Activated CD8-positive, alpha-beta T cell treated with anti-CD3 and anti-CD28 coated beads, Interleukin-2, amount 10 ng/mL, durations not matched to agents 7 days and 5 days (primary cell): ENCODE measurements at regions not wholly inside any gene's neighbourhood (a gene's known extent, or its start where the extent isn't known, plus 50 kb on each side); places are given as distances from the start of the nearest gene placed in this dataset.

Experiments
- ATAC-seq: fragments of 150-1000 bp; cut with Tn5 transposase; one replicate; pipeline ENCODE4 v1.10.0; 2021; ENCODE audit warnings: moderate library complexity
- CTCF ChIA-PET: fragments of 350-600 bp; sonication (Branson Sonifier 250); formaldehyde crosslinking; loops from one replicate; lab custom pipeline; 2021; ENCODE audit warnings: antibody characterized with exemption; lab: Charles Lee
- POLR2A ChIA-PET: fragments of 350-600 bp; sonication (Branson Sonifier 250); formaldehyde crosslinking; loops from one replicate; lab custom pipeline; 2021; ENCODE audit warnings: antibody characterized with exemption; lab: Charles Lee
- DNase-seq: peaks from one replicate; pipeline ENCODE4 v3.0.0-alpha.2; 2020
- H3K27ac Mint-ChIP-seq: one replicate; pipeline ENCODE4 v1.8.0; 2021; ENCODE audit warnings: mild to moderate bottlenecking, mixed read lengths
- H3K27me3 Mint-ChIP-seq: one replicate; pipeline ENCODE4 v1.8.0; 2021; ENCODE audit warnings: low read depth, mixed read lengths
- H3K36me3 Mint-ChIP-seq: one replicate; pipeline ENCODE4 v1.8.0; 2021; ENCODE audit warnings: low read depth, mixed read lengths
- H3K4me1 Mint-ChIP-seq: one replicate; pipeline ENCODE4 v1.8.0; 2021; ENCODE audit warnings: low read depth, mixed read lengths
- H3K4me3 Mint-ChIP-seq: one replicate; pipeline ENCODE4 v1.8.0; 2021; ENCODE audit warnings: mild to moderate bottlenecking, mixed read lengths
- H3K9me3 Mint-ChIP-seq: one replicate; pipeline ENCODE4 v1.8.0; 2022; ENCODE audit warnings: mixed read lengths; ENCODE audit not compliant: insufficient read depth

DNA sequence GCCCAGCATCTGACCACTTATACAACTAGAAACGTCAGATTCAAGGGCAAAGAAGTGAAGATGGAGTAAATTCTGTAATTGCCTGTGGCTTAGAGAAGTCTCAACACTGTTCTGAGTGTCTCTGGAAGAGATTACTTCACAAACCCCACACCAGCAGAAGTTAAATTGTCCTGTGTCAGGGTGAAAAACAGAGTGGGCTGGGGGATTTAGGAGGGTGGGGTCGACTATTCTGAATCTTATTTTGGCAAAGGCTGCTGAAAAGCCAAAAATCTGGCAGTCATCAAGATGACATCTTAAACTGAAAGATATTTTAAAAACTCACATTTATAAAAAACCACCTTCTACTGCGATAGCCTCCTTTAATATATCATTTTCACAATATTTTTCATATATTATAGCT lies 180.8 kb downstream of the KLHL28 start:
- Mint-ChIP-seq H3K9me3 (no peaks in the 10 kb centered on the region), H3K27ac (no peak overlapping the region), H3K4me1 (no peaks in the 10 kb centered on the region), H3K36me3 (no peaks in the 10 kb centered on the region), H3K4me3 (no peak overlapping the region), H3K27me3 (no peaks in the 10 kb centered on the region)
- ChIA-PET CTCF (no interaction called here), POLR2A (no interaction called here)
- DNase-seq (no peak), ATAC-seq (no peak)

DNA sequence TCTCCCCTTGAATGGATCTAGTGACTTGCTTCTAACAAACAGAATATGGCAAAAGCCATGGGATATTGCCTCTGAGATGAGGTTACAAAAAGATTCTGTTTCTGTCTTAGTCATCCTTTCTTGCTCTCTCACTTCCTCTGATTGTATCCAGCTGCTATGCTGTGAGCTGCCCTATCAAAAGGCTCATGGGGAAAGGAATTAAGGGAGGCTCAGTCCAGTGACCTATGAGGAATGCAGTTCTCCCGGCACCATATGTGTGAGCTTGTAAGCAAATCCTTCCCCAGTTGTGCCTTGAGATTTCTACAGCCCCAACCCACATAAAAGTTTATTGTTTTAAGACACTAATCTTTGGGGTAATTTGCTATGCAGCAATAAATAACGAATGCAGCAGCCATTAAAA lies 183.1 kb downstream of the KLHL28 start:
- no peaks in the 10 kb centered on the region for H3K4me1 Mint-ChIP-seq
- CTCF ChIA-PET, result no interaction called here
- no peaks in the 10 kb centered on the region for H3K36me3 Mint-ChIP-seq
- no peaks in the 10 kb centered on the region for H3K9me3 Mint-ChIP-seq
- POLR2A ChIA-PET, result no interaction called here
- no peak overlapping the region for H3K4me3 Mint-ChIP-seq
- ATAC-seq (no peak), DNase-seq (no peak)
- H3K27me3 Mint-ChIP-seq, result no peaks in the 10 kb centered on the region
- no peak overlapping the region for H3K27ac Mint-ChIP-seq

DNA sequence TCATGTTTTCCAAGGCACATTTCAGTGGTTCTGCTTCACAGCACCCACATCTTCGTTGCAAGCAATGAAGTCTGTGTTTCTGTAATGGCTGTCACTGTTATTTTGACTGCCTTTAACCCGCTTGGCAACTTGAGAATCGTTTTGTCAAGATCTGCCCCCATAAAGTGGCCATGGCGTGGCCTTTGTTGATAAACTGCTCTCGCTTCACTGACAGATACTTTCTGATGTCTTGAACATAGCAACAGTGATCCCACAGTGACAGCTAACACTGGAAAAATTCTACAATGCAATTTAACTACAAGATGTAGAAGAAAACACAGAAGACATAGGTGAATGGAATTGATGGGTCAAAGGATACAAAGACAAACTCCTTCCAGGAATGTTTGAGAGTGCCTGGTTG lies 184.2 kb downstream of the KLHL28 start:
- ChIA-PET POLR2A (no interaction called here), CTCF (no interaction called here)
- no peaks in the 10 kb centered on the region for H3K27me3 Mint-ChIP-seq
- H3K4me1 Mint-ChIP-seq, result no peaks in the 10 kb centered on the region
- ATAC-seq, result no peak
- no peaks in the 10 kb centered on the region for H3K36me3 Mint-ChIP-seq
- no peak for DNase-seq
- no peak overlapping the region for H3K27ac Mint-ChIP-seq
- H3K4me3 Mint-ChIP-seq, result no peak overlapping the region
- H3K9me3 Mint-ChIP-seq, result no peaks in the 10 kb centered on the region

DNA sequence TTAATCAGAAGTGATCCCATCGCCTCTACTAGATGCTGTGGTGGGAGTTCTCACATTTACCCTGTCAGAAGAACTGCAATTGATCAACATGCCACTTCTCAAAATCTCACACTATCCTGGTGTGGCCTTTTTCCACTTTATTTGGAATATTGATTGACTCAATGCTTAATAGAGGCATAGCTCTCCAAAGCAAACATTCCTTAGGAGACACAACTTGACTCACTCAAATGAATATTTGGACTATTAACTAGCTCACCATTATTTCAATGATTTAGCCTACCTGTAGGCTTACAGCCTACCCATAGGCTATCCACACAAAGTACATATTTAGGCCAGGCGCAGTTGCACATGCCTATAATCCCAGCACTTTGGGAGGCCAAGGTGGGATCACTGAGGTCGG lies 186.5 kb downstream of the KLHL28 start:
- POLR2A ChIA-PET, result no interaction called here
- no peaks in the 10 kb centered on the region for H3K36me3 Mint-ChIP-seq
- H3K27me3 Mint-ChIP-seq, result no peaks in the 10 kb centered on the region

DNA sequence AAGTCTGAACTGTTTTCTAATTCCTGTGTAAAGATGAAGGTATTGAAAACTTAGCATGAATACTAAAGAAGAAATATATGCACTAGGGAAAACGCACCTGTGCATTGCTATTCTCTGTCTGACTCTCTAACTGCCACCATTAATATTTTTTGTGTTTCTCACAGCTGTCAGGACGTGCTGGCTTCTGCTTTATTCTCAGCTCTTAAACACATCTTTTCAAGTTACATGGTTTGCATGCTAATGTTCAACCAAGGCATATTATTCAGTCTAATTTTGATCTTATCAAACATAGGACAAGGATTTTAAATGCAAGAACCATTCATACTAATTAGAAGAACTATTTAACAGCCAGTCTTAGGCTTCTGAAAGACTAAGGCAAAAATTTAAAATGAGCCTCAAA lies 187.4 kb downstream of the KLHL28 start:
- ATAC-seq, result no peak
- Mint-ChIP-seq H3K27ac (no peak overlapping the region), H3K27me3 (no peaks in the 10 kb centered on the region), H3K4me3 (no peak overlapping the region), H3K4me1 (no peaks in the 10 kb centered on the region), H3K36me3 (no peaks in the 10 kb centered on the region), H3K9me3 (no peaks in the 10 kb centered on the region)
- CTCF ChIA-PET, result no interaction called here
- POLR2A ChIA-PET, result no interaction called here
- DNase-seq, result no peak

More for the DNA sequence above, 186.5 kb downstream of the KLHL28 start:
- Mint-ChIP-seq H3K4me3 (no peak overlapping the region), H3K4me1 (no peaks in the 10 kb centered on the region), H3K27ac (no peak overlapping the region), H3K9me3 (no peaks in the 10 kb centered on the region)
- CTCF ChIA-PET, result no interaction called here
- ATAC-seq, result no peak
- no peak for DNase-seq

DNA sequence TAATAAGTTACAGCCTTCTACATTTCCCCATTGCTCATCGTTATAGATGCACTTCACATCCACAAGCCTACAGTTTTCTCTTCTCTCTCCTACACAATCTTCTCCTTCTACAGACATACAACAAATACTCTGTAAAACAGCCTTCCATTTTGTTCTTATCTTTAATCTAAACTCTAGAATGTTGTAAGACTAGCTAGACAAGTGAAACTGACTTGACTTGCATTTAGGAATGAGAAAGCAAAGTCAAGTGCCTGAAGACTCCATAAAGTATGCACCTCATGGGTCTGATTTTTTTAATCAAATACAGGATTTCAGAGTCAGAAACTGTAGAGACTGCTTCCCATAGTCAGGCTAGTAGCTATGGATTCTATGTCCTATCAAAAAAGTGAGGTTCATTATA lies 190.3 kb downstream of the KLHL28 start:
- H3K4me3 Mint-ChIP-seq, result no peak overlapping the region
- ChIA-PET CTCF (no interaction called here), POLR2A (no interaction called here)

DNA sequence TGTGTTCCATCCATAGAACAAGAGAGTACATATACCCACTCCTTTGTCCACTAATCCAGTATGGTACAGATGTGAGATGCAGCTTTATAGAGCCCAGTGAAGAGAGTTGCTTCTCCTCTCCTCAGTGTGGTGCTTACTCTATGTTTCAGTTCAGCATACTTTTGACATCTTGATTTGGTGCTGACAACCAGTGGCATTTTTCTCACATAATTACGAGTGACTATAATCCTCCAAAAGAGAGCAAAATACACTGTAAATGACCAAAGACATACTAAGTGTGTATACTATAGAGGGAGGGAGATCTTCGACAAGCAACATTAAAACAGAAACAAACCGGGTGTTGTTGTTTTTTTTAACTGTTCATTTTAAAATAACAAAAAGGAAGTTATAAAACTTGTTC lies 191.5 kb downstream of the KLHL28 start:
- Mint-ChIP-seq H3K27me3 (no peaks in the 10 kb centered on the region), H3K36me3 (no peaks in the 10 kb centered on the region), H3K4me1 (no peaks in the 10 kb centered on the region), H3K27ac (no peak overlapping the region), H3K9me3 (no peaks in the 10 kb centered on the region), H3K4me3 (no peak overlapping the region)
- POLR2A ChIA-PET, result no interaction called here
- ATAC-seq, result no peak
- CTCF ChIA-PET, result no interaction called here
- no peak for DNase-seq

More for the DNA sequence above, 190.3 kb downstream of the KLHL28 start:
- no peak for ATAC-seq
- H3K4me1 Mint-ChIP-seq, result no peaks in the 10 kb centered on the region
- H3K36me3 Mint-ChIP-seq, result no peaks in the 10 kb centered on the region
- H3K27me3 Mint-ChIP-seq, result no peaks in the 10 kb centered on the region
- no peak for DNase-seq
- no peak overlapping the region for H3K27ac Mint-ChIP-seq
- no peaks in the 10 kb centered on the region for H3K9me3 Mint-ChIP-seq

DNA sequence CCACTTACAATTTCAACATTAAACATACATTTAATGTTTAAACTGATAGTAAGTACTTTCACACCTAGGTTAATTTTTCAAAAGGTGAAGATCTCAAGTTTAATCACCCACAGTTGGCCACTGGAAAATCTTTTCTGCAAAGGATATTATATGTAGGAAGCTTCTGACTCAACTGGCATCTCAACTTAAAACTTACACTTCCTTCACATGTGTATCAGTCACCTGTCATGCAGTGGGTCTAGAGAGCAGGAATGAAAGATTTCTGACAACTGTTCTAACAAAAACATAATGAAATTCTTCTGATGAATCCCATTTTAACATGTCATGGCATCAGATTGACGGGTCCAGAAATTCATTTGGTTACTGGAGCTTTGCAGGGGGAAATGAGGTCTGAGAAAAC lies 192.8 kb downstream of the KLHL28 start:
- Mint-ChIP-seq H3K36me3 (no peaks in the 10 kb centered on the region), H3K27me3 (no peaks in the 10 kb centered on the region), H3K4me3 (no peak overlapping the region), H3K4me1 (no peaks in the 10 kb centered on the region), H3K27ac (no peak overlapping the region), H3K9me3 (no peaks in the 10 kb centered on the region)
- ATAC-seq, result no peak
- CTCF ChIA-PET, result no interaction called here
- POLR2A ChIA-PET, result no interaction called here
- DNase-seq, result no peak

DNA sequence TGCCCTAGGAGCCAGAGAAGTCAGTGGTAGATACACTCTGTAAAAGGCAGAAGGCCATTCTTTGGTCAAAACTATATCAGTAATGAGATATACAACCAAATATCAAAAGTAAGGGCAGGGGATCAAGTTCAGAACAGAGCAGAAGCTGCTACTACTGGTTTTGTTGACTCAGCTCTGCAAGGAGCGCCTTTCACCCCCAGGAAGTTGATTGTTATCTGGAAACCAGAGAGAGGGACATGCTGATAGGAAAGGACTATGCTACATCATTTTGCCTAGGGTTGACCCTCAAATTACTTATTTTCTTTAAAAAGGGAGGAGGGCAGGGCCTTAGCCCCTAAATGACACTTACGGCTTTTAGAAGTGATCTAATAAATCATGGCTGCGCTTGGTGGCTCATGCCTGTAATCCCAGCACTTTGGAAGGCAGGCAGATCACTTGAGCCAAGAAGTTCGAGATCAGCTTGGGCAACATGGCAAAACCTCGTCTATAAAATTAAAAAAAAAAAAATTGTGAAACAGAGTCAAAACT lies 194.0 kb downstream of the KLHL28 start:
- no peak for DNase-seq
- ChIA-PET POLR2A (no interaction called here), CTCF (no interaction called here)
- Mint-ChIP-seq H3K36me3 (no peaks in the 10 kb centered on the region), H3K4me3 (no peak overlapping the region), H3K9me3 (no peaks in the 10 kb centered on the region), H3K4me1 (no peaks in the 10 kb centered on the region), H3K27me3 (no peaks in the 10 kb centered on the region), H3K27ac (no peak overlapping the region)
- ATAC-seq, result no peak

DNA sequence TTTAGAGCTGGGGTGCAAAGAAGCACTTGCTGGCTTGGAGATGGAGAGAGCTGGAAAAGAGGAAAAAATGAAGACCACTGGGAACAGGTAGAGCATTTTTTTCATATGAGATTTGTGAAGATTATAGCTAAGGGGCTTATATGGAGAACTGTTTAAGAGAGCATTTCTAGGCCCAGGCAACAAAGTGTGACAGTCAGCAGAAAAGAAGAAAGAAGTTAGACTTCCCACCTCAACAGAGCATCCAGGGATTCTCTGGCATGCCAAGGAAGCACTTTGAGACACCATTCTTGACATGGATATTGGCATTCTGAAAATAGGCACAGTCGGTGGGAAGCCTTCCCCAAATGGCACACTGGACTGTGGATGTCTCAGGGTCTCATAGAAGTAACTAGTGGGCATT lies 195.5 kb downstream of the KLHL28 start:
- H3K36me3 Mint-ChIP-seq, result no peaks in the 10 kb centered on the region
- no peak overlapping the region for H3K27ac Mint-ChIP-seq
- H3K4me3 Mint-ChIP-seq, result no peak overlapping the region
- ATAC-seq, result no peak
- CTCF ChIA-PET, result no interaction called here
- no peaks in the 10 kb centered on the region for H3K9me3 Mint-ChIP-seq
- POLR2A ChIA-PET, result no interaction called here
- DNase-seq, result no peak
- no peaks in the 10 kb centered on the region for H3K27me3 Mint-ChIP-seq
- H3K4me1 Mint-ChIP-seq, result no peaks in the 10 kb centered on the region

DNA sequence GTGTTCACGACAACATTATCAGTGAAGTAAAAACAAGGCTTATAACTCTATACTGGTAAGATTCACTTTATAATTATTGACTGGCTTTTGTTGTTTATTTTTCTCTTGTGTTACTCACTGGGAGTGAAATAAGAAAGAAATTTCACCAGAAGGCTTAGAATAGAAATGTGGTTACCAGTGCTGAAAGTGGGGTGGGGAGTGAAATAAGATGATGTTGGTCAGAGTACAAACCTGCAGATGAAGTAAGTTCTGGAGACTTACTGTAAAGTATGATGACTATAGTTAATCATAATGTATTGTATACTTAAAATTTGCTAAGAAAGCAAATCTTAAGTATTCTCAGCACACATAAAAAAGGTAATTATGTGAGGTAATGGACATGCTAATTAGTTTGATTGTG lies 198.4 kb downstream of the KLHL28 start:
- H3K36me3 Mint-ChIP-seq, result no peaks in the 10 kb centered on the region
- ChIA-PET POLR2A (no interaction called here), CTCF (no interaction called here)
- H3K4me3 Mint-ChIP-seq, result no peak overlapping the region
- H3K27me3 Mint-ChIP-seq, result no peaks in the 10 kb centered on the region
- H3K4me1 Mint-ChIP-seq, result no peaks in the 10 kb centered on the region
- no peaks in the 10 kb centered on the region for H3K9me3 Mint-ChIP-seq
- no peak for ATAC-seq
- H3K27ac Mint-ChIP-seq, result no peak overlapping the region
- no peak for DNase-seq

DNA sequence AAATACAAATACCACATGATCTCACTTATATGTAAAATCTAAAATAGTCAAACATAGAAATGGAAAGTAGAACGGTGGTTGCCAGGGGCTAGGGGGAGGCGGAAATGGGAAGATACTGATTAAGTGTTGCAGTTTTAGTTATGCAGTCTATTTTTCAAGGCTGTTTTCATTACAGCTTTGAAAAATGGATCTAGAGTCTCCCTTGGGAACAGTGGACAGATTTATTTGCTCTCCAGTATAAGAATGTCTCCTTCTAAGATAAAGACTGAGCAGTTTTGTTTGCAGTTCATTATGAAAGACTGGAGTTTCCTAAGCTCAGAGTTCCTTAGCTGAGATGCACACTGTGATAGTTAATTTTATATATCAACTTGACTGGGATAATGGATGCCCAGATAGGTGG lies 202.5 kb downstream of the KLHL28 start:
- Mint-ChIP-seq H3K9me3 (no peaks in the 10 kb centered on the region), H3K4me3 (no peak overlapping the region), H3K27me3 (no peaks in the 10 kb centered on the region), H3K4me1 (no peaks in the 10 kb centered on the region), H3K36me3 (no peaks in the 10 kb centered on the region), H3K27ac (no peak overlapping the region)
- ChIA-PET POLR2A (no interaction called here), CTCF (no interaction called here)
- DNase-seq (no peak), ATAC-seq (no peak)

DNA sequence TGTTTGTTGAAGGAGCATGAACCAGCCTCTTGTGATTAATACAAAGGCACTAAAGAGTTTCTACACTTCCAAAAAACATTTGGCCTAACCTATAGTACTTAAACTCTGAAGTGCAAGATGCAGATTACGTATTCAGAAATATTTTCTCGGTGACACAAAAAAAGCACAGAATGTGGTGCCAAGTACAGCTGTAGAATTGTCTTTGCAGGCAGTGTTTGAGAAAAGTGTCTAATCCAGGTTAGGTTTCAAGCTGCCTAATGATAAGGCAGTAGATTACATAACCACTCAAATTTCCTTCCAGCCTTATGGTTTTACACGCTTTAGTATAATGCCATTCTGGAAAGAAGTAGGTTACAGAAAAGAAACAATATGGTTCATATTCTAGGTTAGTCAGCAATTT lies 205.2 kb downstream of the KLHL28 start:
- POLR2A ChIA-PET, result no interaction called here
- DNase-seq (no peak), ATAC-seq (no peak)
- Mint-ChIP-seq H3K27me3 (no peaks in the 10 kb centered on the region), H3K36me3 (no peaks in the 10 kb centered on the region), H3K9me3 (no peaks in the 10 kb centered on the region), H3K27ac (no peak overlapping the region), H3K4me1 (no peaks in the 10 kb centered on the region), H3K4me3 (no peak overlapping the region)
- CTCF ChIA-PET, result no interaction called here
